ENCODE measurements at regions not wholly inside any gene's neighbourhood (a gene's known extent, or its start where the extent isn't known, plus 50 kb on each side); places are given as distances from the start of the nearest gene placed in this dataset.

DNA sequence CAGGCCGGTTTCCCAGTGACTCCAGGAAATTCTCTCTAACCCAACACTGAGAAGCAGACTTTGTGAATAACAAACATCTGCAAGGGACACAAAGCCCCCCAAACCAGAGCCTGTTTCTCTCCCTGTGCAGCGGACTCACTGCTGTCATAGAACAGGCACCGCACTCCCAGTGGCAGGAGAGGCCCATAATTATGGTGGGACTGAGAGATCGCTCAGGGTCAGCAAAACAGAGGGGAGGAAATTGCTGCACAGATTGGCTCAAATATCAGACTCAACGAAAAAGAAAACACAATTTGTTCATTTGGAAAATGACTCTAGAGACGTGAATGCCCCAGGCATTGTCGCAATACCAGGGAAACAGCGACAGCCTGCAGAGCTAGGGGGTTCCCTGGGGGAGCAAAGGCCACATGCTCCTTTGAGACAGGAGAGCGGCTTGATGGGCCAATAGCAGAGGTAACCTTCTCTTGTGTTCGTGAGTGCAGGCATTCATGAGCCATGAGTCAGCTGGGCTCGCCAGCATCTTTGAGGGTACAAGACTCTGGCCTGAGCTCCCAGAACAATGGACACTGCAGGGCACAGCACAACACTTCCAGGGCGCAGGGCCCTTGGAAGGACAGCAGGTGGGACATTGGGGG lies 143.3 kb upstream of the KLHL29 start:
- DNase-seq: no peak

DNA sequence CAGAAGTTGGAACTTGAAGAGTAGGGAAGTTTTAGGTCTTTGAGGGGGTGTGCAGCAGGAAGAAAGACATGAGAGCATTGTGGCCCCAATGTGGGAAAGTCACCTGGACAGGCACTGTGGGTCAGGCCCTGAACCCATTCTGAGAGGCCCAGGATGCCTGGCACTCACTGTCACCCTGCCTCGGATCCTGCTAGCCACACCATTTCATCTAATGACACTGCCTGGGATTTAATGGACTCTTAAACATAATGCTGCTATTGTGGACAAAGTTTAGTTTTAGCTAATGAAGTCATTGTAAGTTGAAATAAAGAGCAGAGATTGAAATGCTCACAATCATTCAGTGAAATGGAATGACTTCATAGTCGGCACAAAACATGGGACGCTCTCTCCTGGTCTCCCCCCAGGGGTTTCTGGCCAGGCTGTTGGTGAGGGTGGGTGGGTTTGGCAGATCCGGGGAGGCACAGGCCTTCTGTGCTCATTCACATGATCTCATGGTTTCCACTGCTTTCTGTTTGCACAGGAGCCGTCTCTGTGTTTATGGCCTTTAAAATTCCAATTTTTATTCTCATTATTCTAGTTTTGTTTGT lies 141.8 kb upstream of the KLHL29 start:
- DNase-seq: no peak

DNA sequence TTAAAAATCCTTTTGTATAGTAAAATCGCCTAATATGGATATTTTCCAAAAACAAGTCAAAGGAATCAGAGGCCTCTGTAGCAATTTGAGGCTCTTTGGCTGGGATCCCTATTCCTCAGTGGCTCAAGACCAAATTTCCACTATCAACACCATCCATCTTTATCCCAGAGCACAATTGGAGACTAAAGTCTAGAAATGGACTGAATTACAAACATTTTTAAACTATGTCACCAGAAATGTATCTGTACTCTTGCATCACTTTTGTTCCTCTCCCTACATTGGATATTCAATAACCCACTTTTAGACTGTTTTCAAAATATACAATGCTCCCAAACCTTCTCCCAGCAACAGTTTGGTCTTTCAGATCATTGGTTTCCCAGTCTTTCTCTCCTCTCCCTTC lies 140.4 kb upstream of the KLHL29 start:
- no peak for DNase-seq

DNA sequence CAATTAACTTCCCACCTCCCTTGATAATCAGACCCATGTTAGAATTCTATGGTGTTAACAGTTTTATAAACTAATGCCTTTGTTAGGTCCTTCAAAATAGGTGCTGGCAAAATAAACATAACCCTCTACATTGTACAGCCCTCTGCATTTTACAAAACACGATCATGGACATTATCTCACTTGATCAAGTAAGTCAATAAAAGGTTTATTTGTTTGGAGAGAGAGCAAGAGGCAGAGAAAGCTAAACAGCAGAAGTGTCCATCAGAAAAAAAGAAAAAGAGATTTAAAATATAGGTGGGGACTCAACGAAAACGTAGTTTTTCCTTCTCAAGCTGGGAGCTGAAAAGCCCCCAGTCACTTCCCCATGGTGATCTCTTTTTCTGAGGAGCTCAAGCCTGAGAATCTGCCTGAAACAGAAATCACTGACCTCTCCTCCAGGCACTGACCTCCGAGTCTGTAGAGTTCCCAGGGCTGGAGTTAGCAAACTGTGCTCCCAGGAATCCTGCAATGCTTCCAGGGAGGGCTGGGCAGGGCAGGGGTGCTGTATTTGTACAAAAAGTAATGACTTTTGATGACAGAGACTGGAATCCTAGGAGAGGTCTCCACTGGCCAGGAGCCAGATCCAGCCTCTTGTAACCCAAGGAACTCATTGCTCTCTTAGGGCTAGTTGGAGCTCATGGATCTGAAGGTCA lies 137.8 kb upstream of the KLHL29 start:
- no peak for DNase-seq

DNA sequence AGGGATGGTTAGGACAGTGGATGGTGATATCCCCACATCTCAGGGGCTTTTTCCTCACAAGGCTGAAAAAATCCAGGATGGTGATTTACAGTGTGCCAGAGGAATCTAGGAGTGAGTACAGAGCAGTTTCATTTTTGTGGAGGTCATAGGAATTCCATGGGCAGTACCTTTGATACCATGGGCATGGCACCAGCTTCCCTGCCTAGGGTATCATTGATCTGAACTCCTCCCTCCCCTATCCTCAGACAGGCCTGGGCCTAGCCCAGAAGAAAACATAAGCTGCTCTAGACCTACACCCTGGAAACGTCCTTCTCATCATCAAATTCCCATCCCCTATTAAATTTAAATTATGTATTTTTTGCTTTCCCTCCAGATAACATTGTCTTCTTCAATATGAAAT lies 136.3 kb upstream of the KLHL29 start:
- DNase-seq: no peak

DNA sequence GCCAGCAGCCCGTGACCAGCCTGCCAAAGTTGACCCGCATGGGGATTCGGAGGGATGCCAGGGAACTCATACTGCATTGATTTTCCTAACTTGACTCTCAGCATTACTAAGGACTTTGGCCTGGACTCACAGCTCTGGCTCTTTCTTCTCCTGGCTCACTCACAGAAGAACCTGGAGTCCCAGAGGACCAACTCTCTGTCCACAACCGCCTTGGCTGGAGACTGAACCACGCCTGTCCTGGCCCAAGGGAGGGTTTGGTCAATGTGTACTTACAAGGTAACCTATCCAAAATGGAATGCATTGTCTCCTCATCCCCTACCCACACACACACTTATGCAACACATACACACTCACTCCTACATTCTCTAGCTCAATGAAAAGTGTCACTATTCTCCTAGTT lies 135.6 kb upstream of the KLHL29 start:
- no peak for DNase-seq

DNA sequence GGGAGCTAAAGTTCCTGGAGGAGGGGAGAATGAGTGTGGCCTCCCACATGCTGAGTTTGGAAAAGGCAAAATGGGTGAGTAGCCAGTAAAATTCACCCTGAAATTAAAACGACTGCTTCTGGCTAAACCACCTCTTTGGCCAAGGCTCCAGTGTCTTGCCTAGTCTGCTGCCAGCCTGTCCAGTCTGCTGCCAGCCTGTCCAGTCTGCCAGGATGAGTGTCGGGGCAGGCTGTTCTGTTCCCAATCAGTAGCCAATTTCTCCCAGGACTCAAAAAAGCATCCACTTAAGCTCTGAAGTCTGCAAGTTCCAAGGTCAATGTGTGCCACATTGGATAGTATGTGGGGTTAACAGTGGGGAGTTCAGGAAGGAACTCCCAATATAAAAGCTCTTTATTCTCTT lies 134.6 kb upstream of the KLHL29 start:
- DNase-seq: no peak

DNA sequence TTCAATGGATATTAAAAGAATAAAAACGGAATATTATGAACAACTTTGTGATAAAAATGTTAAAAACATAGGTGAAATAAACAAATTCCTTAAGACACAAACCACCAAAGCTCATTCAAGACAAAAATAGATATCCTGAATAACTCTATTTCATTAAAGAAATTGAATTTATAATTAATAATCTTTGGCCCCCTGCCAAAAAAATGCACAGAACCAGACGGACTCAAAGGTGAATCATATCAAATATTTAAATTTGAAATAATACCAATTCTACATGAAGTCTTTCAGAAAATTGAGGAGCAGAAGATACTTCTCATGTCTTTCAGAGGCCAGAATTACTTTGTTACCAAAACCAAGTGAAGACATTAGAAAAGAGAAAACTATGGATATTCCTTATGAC lies 128.3 kb upstream of the KLHL29 start:
- no peak for DNase-seq

DNA sequence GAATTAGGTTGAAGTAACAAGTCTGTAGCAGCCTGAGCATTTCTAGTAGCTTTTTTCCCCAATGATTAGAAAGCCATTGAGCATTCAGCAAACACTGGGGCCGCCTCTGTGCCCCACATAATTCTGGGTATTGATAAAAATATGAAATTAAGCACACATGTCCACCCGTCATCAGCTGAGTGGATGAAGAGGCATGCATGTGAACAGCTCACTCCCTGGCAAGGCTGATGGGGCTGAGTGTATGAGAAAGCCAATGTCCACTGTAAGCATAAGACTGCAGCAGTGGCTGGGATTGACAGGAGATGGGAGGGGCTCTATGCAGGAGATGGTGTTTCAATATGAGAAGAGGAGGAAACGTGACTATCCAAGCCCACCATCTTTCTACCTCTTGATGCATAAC lies 124.4 kb upstream of the KLHL29 start:
- DNase-seq: no peak

DNA sequence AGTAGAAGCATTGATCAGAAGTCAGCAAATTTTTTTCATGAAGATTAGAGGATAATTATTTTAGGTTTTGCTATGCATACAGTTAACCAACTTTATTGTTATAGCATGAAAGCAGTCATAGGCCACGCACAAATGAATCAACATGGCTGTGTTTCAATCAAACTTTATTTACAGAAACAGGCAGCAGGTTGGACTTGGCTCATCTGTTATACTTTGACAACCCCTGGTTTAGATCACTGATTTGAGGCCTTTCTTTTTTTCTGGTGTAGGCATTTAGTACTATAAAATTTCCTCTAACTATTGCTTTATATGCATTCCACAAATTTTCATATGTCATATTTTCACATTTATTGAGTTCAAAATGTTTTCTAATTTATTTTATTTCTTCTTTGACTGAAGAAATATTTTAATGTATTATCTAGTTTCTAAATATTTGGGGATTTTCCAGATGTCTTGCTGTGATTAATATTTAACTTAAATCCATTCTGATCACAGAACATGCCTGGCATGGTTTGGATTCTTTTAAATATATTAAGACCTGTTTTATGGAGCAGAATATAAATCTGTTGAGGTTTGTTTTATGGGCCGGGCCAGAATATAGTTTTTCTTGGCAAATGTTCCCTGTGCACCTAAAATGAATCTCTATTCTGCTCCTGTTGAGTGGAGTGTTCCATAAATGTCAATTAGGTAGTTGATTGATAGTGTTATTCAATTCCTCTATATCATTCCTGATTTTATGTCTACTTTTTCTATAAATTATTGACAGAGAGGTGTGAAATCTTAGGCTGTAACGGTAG lies 116.3 kb upstream of the KLHL29 start:
- no peak for DNase-seq

DNA sequence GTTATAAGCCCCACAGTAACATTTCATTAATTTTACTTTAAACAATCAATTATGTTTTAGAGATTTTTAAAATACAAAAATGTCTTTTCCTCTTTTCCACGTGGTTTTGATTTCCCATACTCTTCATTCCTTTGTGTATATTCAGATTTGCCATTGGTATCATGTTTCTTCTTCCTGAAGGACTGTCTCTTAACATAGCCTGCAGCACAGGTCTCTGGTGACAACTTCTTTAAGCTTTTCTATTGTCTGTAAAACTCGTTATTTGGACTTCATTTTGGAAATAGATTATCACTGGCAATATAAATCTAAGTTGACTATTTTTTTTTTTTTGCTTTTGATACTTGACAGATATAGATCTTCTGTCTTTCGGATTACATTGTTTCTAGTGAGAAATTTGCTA lies 115.2 kb upstream of the KLHL29 start:
- no peak for DNase-seq

DNA sequence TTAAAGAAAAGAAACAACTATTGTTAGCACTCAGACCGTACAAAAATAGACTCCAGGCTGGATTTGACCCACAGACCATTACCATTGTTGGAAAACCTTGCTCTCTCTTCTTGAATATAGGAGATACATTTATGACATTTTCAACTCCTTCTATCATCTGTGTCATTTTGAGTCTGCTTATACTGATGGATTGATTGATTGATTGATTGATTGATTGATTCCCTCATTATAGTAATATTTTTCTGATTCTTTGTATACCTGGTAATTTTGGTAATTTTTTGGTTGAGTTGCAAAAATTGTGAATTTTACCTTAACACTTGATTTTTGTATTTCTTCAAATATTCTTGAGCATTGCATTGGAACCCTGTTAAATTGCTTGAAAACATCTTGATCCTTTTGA lies 114.2 kb upstream of the KLHL29 start:
- DNase-seq: no peak

DNA sequence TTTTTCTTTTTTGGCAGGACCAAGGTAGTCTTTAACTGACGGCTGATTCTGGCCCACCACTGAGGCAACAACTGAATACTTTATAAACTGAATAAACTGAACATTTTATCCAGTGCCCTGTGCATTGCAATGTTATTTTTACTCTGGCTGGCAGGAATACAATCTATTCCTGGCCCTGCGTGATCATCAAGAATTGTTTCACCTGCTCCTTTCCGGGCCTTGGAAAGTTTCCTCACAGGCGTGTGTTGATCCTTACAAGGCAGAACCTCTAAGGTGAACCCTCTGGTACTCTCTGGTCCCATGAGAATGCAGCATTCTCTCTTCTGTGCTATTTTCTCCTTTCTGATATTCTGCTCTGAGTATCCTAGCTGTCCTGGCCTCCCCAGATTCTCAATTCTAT lies 113.7 kb upstream of the KLHL29 start:
- no peak for DNase-seq

DNA sequence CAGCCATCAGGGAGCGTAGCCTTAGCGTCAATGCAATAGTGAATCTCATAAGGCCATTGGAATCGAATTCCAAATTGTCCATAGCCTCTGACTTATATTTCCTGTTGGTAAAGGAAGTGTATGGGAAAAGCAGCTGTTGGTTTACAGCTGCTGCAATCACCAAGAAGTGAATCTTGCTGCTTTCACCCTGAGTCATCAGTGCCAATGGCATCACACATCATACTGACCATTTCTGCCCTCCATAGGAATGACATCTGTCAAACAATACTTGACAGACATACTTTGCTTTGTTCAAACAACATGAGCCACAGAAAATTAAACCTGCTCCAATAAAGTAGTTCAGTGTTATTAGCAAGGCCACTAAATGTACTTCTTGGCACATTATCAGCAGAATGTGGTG lies 111.2 kb upstream of the KLHL29 start:
- DNase-seq: no peak

DNA sequence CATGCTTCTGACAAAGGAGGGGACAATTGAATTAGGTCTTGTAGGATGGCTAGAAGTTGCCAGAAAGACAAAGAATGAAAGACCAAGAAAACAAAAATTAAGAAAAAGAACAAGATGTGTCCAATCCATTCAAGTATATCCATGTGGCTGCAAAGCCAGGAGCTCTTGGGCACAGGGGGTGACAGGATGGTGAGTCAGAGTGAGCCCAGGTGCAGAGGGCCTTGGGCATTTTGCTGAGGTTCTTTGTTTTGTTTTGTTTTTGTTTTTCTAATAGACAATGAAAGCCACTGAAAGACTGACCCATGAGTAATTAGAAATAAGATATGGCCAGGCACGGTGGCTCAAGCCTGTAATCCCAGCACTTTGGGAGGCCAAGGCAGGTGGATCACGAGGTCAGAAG lies 104.6 kb upstream of the KLHL29 start:
- DNase-seq: no peak

DNA sequence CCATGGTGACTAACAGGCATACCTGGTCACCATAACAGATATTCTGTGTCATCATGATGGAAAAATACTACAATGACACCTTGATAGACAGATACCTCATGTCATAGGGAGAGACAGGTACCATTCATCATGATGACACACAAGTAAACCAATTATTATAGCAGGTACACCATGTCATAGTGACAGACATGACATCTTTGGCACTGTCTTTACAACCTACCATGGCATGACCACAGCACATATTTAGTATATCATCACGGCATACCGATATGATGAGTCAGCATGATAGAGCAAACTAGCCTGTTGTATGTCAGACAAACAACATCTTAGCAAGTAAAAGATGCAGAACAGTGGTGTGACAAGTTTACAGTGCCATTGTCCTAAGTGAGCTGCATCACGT lies 101.3 kb upstream of the KLHL29 start:
- DNase-seq: no peak

DNA sequence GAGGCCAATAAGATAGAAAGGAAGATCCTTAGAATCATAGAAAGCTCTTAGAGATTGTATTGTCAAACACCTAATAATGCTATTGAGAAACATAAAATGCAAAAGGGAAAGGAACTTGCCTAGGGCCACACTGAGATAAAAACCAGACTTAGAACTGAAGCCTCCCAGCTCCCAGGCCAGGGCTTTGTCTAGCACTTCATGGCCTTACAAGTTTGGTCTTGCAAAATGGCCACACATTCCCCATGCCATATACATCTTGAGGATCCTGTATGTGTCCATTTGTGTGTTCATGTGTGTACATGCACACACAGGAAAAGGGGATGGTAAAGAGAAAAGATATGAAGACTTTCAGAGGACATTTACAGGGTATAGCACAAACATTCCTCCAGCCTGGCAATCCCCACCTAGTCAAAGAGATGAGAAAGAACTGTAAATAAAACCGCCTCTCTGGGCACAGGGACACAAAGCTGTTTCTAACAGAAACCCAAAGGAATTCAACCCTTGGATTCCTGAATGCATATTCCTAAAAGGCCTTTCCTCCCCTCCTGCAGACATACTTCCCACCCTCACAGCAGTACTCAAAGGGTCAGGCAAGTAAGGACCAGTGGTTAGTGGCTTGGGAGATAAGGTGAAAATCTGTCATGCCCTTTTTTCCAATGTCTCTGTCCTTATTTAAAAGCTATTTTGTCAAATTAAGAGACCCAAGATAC lies 99.7 kb upstream of the KLHL29 start:
- DNase-seq: no peak

DNA sequence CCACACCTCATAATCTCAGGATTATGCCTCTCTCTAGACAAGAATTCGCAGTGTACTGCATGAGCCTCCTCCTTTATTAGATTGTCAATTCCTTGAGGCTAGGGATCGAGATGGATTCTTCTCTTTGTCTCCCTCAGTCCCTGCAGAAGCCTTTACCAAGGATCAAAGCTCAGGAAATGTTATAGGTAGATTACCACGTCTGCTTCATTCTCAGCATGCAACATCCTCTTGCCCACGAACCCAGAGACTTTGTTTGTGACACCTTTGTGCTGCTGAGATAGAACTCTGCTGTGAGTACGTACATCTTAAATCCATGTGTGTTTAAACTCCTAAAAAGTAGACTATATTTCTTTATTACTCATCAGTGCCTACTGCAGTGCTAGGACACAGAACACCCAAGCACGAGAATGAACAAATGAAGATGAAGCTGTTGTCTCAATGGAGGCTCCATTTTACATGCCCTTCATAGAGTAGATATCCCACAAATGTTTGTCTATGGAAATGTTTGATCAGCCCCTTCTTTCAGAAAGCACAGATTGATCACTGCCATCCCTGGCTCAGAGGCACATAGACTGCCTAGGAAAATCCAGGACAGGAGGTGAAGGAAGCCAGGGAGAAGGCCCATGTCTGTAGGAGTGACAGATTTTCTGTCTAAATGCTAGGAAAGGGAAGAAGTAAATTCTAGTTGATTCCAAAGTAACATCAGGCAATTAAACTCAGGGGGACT lies 98.8 kb upstream of the KLHL29 start:
- no peak for DNase-seq

DNA sequence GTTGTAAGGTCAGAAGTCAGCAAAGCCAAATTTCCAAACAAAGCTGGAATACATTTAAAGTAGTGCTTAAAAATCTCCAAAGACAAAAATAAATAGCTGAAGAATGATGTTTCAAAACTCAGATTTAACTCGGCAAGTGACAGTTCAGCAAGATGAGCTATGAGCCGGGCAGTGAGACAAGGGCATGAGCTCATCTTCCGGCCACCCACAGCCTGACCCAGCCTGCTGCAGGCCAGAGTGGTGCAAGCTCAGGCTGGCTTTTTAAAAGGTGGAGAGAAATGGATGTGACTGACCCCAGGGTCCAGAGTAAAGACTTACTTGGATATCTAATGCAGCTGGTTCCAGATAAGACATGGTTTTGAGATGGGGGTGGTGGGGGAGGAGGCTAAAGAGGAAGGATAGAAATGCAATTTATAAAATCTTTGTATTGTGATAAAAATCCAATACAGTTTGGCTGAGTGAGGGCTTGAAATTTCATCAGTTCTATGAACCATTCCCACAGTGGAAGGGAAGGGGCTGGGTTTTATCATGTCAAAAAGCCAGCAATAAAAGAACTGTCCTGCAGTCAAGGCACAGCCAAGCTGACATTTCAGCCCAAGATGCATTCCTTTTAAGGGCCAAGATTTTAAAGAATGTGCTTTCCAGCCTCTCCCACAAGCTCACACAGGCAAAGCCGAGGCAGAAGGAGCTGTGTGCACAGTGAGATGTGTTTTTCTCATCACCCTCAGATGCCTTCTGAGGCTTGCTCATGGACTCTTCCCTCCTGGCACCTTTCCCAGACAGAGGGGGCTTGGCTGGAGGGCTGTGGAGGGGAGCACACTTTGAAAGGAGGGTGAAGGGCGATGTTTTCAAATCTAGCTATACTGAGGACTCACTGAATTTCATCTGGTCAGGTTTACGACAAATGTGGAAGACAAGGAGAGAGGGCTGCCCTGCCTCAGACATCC lies 97.9 kb upstream of the KLHL29 start:
- no peak for DNase-seq

DNA sequence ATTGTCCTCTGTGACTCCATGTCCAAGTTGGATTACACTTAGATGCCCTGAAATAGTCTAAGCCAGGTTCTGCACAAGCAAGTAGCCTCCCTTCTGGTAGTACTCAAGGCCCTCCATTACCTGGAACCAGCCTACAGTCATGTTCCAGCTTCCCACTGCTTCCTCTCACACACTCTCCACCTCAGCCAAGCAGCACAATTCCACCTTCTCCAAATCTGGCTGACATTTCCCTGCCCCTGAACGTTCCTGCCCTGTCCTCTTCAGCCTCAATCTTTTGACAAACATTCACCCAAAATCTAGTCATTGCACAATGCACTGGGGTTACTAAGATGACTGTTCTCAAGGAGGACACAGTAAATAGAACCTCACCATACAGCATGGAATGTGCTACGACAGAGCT lies 95.3 kb upstream of the KLHL29 start:
- no peak for DNase-seq

DNA sequence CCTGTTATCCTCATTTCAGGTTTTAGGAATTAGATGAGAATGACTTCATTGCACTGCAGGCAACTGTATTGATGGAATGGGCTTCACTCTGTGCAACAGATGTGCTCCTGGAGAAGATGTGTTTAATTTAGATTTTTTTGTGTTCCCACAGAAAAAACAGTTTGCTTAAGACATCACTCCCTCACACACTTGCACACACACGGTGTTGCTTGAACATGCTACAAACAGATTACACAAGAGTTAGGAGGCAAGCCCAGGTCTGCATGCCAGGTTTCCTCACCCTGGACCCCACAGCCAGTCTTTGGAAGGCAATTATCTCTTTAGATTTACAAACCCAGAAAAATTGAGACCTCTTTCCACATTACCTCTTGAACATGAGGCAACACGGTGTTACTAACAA lies 93.7 kb upstream of the KLHL29 start:
- no peak for DNase-seq

All from activated naive CD4-positive, alpha-beta T cell treated with anti-CD3 and anti-CD28 coated beads, Interleukin-2, amount 50 U/mL, for 16 hours (primary cell).